ENCODE measurements at regions not wholly inside any gene's neighbourhood (a gene's known extent, or its start where the extent isn't known, plus 50 kb on each side); places are given as distances from the start of the nearest gene placed in this dataset.

- no peak for DNase-seq
Observed at GRCh38 chr1:219798283-219799030, 129.9 kb downstream of the SLC30A10 start.

- no peak for DNase-seq
Observed at GRCh38 chr1:219797683-219798082, 130.7 kb downstream of the SLC30A10 start.

GRCh38 chr1:219797009-219797408 lies 131.3 kb downstream of the SLC30A10 start:
- no peak for DNase-seq

GRCh38 chr1:219795363-219795917 lies 132.9 kb downstream of the SLC30A10 start:
- no peak for DNase-seq

- DNase-seq, result no peak
Observed at GRCh38 chr1:219794085-219794743, 134.1 kb downstream of the SLC30A10 start.

GRCh38 chr1:219792337-219793021 lies 135.9 kb downstream of the SLC30A10 start:
- DNase-seq, result peak; percentile 42

GRCh38 chr1:219791766-219792165 lies 136.6 kb downstream of the SLC30A10 start:
- DNase-seq, result no peak

- DNase-seq, result no peak
Observed at GRCh38 chr1:219790834-219791615, 137.3 kb downstream of the SLC30A10 start.

- no peak for DNase-seq
Observed at GRCh38 chr1:219788700-219789099, 139.7 kb downstream of the SLC30A10 start.

- DNase-seq, result no peak
Observed at GRCh38 chr1:219788091-219788490, 140.3 kb downstream of the SLC30A10 start.

GRCh38 chr1:219784660-219785381 lies 143.5 kb downstream of the SLC30A10 start:
- peak; percentile 28 for DNase-seq

GRCh38 chr1:219783605-219784235 lies 144.6 kb downstream of the SLC30A10 start:
- DNase-seq, result no peak

- DNase-seq, result no peak
Observed at GRCh38 chr1:219782929-219783328, 145.4 kb downstream of the SLC30A10 start.

- DNase-seq, result no peak
Observed at GRCh38 chr1:219782311-219782710, 146.0 kb downstream of the SLC30A10 start.

- no peak for DNase-seq
Observed at GRCh38 chr1:219781491-219781890, 146.9 kb downstream of the SLC30A10 start.

GRCh38 chr1:219778793-219779369 lies 149.5 kb downstream of the SLC30A10 start:
- DNase-seq, result no peak

GRCh38 chr1:219778110-219778509 lies 150.2 kb downstream of the SLC30A10 start:
- no peak for DNase-seq

- DNase-seq, result no peak
Observed at GRCh38 chr1:219774386-219774785, 154.0 kb downstream of the SLC30A10 start.

GRCh38 chr1:219773775-219774174 lies 154.6 kb downstream of the SLC30A10 start:
- no peak for DNase-seq

- no peak for DNase-seq
Observed at GRCh38 chr1:219773110-219773509, 155.2 kb downstream of the SLC30A10 start.
